Ovary (tissue), 7 donors: ENCODE measurements at regions not wholly inside any gene's neighbourhood (a gene's known extent, or its start where the extent isn't known, plus 50 kb on each side); places are given as distances from the start of the nearest gene placed in this dataset.
A peak's percentile ranks its signal among the peaks of the same experiment; 100 is the strongest.

ENCODE experiments used
- DNase-seq, 5 donors: peaks; one replicate each; pipeline ENCODE4 v3.0.0-alpha.2; 2019 to 2020
- H3K27ac ChIP-seq, 2 donors: fragments of 200-600 bp; one replicate each; pipeline versions ENCODE4 v1.5.1 to v1.8.0; 2019 to 2022
- H3K27me3 ChIP-seq: fragments of 200-600 bp; one replicate; pipeline ENCODE4 v1.8.0; 2022
- H3K36me3 ChIP-seq: fragments of 200-600 bp; sonication (generic); one replicate; pipeline ENCODE4 v1.5.1; 2019
- H3K4me1 ChIP-seq: one replicate; pipeline ENCODE4 v1.8.1; 2013; ENCODE audit warnings: mild to moderate bottlenecking, moderate library complexity; ENCODE audit not compliant: insufficient read depth
- H3K4me3 ChIP-seq: fragments of 200-600 bp; sonication (generic); one replicate; pipeline ENCODE4 v1.5.1; 2017
- H3K9me3 ChIP-seq, 2 donors: fragments of 200-600 bp in 1 of 2; sonication (generic) in 1 of 2; one replicate each; pipeline versions ENCODE4 v1.5.1 to v1.8.1; 2013 to 2019; ENCODE audit warnings: mild to moderate bottlenecking in 1 of 2, moderate library complexity in 1 of 2
- EP300 ChIP-seq: sonication (generic); formaldehyde crosslinking; IDR thresholded peaks from one replicate; pipeline ENCODE4 v1.6.1; 2017; ENCODE audit warnings: antibody characterized with exemption
- POLR2A ChIP-seq: fragments of 450-650 bp; IDR thresholded peaks from one replicate; pipeline ENCODE4 v1.6.1; 2017; ENCODE audit warnings: antibody characterized with exemption, mild to moderate bottlenecking, moderate library complexity
- WGBS, 3 donors: extraction: QIAGEN DNeasy Blood & Tissue Kit in 1 of 3; methylation state at CpG; one replicate each; pipeline versions ENCODE4 v1.1.5 to v1.1.7; 2013 to 2017; 5-methylcytosine and 5-hydroxymethylcytosine counted together
- intact Hi-C, 4 donors: fragments of 100-400 bp; cut with DNase I; formaldehyde crosslinking; loops; one replicate each; pipeline versions ENCODE4 v1.11.0 to v1.15.1; 2022 to 2023
- TF ChIP-seq, protein P1 (sequence below), 3 donors: fragments of 450-650 bp in 2 of 3; fragments of 200-600 bp in 1 of 3; IDR thresholded peaks; one replicate each; pipeline versions ENCODE4 v1.5.1 to v1.8.0; 2016 to 2022; ENCODE audit warnings: antibody characterized with exemption in 3 of 3, mild to moderate bottlenecking in 1 of 3
- donor health status: DM: no; HTN: no; CAD: no; lungs with moderate emphysema.
- donor health status: DM: no; HTN: no; CAD: no.
- donor health status: Bipolar disorder and iron deficiency.
- donor health status: DM: no; HTN: no; CAD: no.
- donor health status: DM: yes; HTN: yes; CAD: no.

DNA sequence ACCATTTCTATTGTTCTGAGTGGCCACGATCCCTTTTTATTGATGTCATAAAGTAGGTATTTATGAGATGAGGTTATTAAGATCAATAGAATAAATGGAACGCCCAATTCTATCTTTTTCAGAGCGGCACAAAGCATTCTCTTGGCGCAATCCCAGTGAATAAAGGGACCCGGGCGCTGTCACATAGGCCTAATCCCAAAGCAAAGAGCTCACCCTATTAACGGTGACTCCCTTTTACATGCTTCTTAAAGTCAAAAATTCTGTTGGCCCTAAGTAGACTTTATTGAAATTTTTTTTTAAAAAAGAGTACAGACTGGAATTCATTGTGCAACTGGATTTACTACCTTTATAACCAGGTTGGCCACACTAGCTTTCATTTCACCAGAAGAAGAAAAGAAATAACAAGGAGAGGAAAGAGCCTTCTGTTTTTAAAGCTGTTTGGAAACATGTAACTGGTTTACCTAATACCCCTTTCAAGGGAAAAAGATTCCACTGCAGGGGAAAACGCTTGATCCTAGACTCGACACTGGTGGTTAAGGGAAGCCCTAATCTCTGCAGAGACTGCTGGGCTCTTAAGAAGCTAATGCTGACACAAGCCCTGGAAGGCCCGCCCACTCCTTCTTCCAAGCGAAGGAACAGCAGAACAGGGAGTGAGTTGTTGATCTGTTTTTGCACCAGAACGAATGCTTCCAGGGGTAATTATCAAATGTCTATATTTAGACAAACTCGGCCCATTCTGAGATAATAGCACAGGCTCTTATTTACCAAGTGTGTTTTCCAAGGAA, 381.2 kb downstream of the BCL11B start:
- H3K4me3 ChIP-seq = no peak overlapping the region
- intact Hi-C loops = no loop called here
- no peaks in the 10 kb centered on the region for H3K36me3 ChIP-seq
- H3K9me3 ChIP-seq = no peaks in the 10 kb centered on the region
- H3K27me3 ChIP-seq = no peaks in the 10 kb centered on the region
- WGBS, 3 donors = 49 to 53% (median 51%) methylated on average over 13 of the region's 13 CpGs
- peak in 4 of 5 donors; percentile 36 to 63 (median 50) for DNase-seq
- H3K27ac ChIP-seq = no peak overlapping the region
- peaks cover 10% of the 10 kb centered on the region for H3K4me1 ChIP-seq
- TF ChIP-seq POLR2A (no peak), EP300 (no peak)
- TF ChIP-seq, protein P1, sequence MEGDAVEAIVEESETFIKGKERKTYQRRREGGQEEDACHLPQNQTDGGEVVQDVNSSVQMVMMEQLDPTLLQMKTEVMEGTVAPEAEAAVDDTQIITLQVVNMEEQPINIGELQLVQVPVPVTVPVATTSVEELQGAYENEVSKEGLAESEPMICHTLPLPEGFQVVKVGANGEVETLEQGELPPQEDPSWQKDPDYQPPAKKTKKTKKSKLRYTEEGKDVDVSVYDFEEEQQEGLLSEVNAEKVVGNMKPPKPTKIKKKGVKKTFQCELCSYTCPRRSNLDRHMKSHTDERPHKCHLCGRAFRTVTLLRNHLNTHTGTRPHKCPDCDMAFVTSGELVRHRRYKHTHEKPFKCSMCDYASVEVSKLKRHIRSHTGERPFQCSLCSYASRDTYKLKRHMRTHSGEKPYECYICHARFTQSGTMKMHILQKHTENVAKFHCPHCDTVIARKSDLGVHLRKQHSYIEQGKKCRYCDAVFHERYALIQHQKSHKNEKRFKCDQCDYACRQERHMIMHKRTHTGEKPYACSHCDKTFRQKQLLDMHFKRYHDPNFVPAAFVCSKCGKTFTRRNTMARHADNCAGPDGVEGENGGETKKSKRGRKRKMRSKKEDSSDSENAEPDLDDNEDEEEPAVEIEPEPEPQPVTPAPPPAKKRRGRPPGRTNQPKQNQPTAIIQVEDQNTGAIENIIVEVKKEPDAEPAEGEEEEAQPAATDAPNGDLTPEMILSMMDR (IDR thresholded peaks at IDR 0.05) = no peak

DNA sequence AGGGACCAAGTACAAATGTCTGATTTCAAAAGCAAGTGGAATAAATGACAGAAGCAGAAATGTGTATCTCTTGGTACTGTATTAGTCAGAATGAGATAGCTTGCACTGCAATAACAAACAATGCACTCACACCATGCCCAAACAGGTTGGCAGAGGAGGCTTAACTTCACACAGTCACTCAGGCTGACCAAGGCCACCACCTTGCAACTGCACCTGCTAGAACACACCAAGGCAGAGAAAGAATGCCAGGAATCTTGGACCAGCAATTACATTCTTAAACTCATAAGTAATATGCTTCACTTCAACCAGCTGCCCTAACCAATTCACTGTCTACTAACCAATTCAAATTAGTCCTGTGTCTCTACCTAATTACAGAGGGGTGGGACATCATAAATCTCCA, 378.3 kb downstream of the BCL11B start:
- no peak overlapping the region for H3K4me3 ChIP-seq
- no peak overlapping the region for H3K27ac ChIP-seq
- peaks cover 10% of the 10 kb centered on the region for H3K4me1 ChIP-seq
- DNase-seq = no peak
- intact Hi-C loops = no loop called here
- H3K36me3 ChIP-seq = no peaks in the 10 kb centered on the region
- no peaks in the 10 kb centered on the region for H3K27me3 ChIP-seq
- no peak for TF ChIP-seq EP300
- no peak for TF ChIP-seq POLR2A
- TF ChIP-seq, protein P1 (IDR thresholded peaks at IDR 0.05) = no peak
- no peaks in the 10 kb centered on the region for H3K9me3 ChIP-seq

DNA sequence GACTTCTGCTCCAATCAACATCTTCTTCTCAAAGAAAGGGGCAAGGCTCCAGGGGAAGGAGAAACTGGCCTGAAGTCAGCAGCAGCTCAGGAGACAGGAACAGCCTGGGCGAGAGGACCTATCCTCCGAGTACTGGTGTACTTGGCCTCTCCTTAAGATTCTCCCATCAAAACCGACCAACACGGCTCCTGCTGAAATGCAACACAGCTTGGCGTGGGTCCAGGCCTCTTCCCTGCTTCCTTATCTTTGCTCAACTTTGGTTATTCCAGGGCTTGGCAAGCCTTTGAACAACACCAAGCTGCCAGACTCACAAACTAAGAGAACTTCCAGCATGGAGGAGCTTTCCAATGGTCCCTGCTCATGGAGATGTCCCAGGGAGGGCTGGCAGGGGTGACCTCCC, 377.4 kb downstream of the BCL11B start:
- intact Hi-C loops = no loop called here
- TF ChIP-seq EP300 (no peak), POLR2A (no peak)
- TF ChIP-seq, protein P1 (IDR thresholded peaks at IDR 0.05) = no peak
- Histone ChIP-seq H3K36me3 (no peaks in the 10 kb centered on the region), H3K9me3 (no peaks in the 10 kb centered on the region), H3K27ac (no peak overlapping the region), H3K4me3 (no peak overlapping the region), H3K4me1 (peaks cover 10% of the 10 kb centered on the region), H3K27me3 (no peaks in the 10 kb centered on the region)
- DNase-seq = peak in 2 of 5 donors; percentile 43 to 56
- WGBS, 3 donors = 21 to 23% (median 22%) methylated on average over 5 of the region's 5 CpGs

- Histone ChIP-seq H3K27ac (no peak overlapping the region), H3K9me3 (no peaks in the 10 kb centered on the region), H3K4me1 (peaks cover 7% of the 10 kb centered on the region), H3K27me3 (no peaks in the 10 kb centered on the region), H3K36me3 (no peaks in the 10 kb centered on the region), H3K4me3 (no peak overlapping the region)
- no peak for DNase-seq
- intact Hi-C loops = no loop called here
- no peak for TF ChIP-seq POLR2A
- TF ChIP-seq, protein P1 (IDR thresholded peaks at IDR 0.05) = no peak
- TF ChIP-seq EP300 = no peak
- 72 to 79% (median 79%) methylated on average over 5 of the region's 5 CpGs for WGBS, 3 donors
These were observed 375.5 kb downstream of the BCL11B start for GRCh38 chr14:98896449-98896848.
